Adrenal gland (tissue), 5 donors: ENCODE measurements at regions not wholly inside any gene's neighbourhood (a gene's known extent, or its start where the extent isn't known, plus 50 kb on each side); places are given as distances from the start of the nearest gene placed in this dataset.

ENCODE experiments used
- POLR2A ChIP-seq, 2 donors: fragments of 450-650 bp; IDR thresholded peaks; one replicate each; pipeline ENCODE4 v1.6.1; 2017; ENCODE audit warnings: antibody characterized with exemption in 2 of 2, mild to moderate bottlenecking in 2 of 2, moderate library complexity in 1 of 2
- TF ChIP-seq, protein P1 (sequence below), 6 experiments: fragments of 450-650 bp in 4 of 6; fragments of 200-600 bp in 2 of 6; sonication (generic) in 1 of 6; IDR thresholded peaks; 1 replicate in 5 of 6; 2 replicates in 1 of 6; pipeline versions ENCODE4 v1.5.1 to v1.8.0; 2016 to 2021; ENCODE audit warnings: antibody characterized with exemption in 6 of 6, mild to moderate bottlenecking in 2 of 6, moderate library complexity in 1 of 6
- donor health status: DM: no; HTN: no; CAD: no.

- TF ChIP-seq, protein P1, sequence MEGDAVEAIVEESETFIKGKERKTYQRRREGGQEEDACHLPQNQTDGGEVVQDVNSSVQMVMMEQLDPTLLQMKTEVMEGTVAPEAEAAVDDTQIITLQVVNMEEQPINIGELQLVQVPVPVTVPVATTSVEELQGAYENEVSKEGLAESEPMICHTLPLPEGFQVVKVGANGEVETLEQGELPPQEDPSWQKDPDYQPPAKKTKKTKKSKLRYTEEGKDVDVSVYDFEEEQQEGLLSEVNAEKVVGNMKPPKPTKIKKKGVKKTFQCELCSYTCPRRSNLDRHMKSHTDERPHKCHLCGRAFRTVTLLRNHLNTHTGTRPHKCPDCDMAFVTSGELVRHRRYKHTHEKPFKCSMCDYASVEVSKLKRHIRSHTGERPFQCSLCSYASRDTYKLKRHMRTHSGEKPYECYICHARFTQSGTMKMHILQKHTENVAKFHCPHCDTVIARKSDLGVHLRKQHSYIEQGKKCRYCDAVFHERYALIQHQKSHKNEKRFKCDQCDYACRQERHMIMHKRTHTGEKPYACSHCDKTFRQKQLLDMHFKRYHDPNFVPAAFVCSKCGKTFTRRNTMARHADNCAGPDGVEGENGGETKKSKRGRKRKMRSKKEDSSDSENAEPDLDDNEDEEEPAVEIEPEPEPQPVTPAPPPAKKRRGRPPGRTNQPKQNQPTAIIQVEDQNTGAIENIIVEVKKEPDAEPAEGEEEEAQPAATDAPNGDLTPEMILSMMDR (IDR thresholded peaks at IDR 0.05): no peak
- no peak for TF ChIP-seq POLR2A (IDR thresholded peaks at IDR 0.05)
Measured at GRCh38 chr20:47888351-47888750, 103.1 kb upstream of the SULF2 start.
